Smooth muscle cell (in vitro differentiated cells): ENCODE measurements at regions not wholly inside any gene's neighbourhood (a gene's known extent, or its start where the extent isn't known, plus 50 kb on each side); places are given as distances from the start of the nearest gene placed in this dataset.

Source experiments
- DNase-seq: peaks from one replicate; lab custom pipeline; 2025; ENCODE audit not compliant: unreplicated experiment; lab: John Stamatoyannopoulos, UW
- H2AFZ ChIP-seq: fragments of 200-600 bp; sonication (generic); 2 replicates; pipeline ENCODE4 v1.6.0; 2016; ENCODE audit warnings: antibody characterized with exemption, low read depth, mild to moderate bottlenecking
- H3F3A ChIP-seq: fragments of 200-600 bp; sonication (generic); 2 replicates; pipeline ENCODE4 v1.6.0; 2017; ENCODE audit warnings: antibody characterized with exemption, low read depth
- H3K27ac ChIP-seq: fragments of 200-600 bp; sonication (generic); 2 replicates; pipeline ENCODE4 v1.5.1; 2016; ENCODE audit warnings: low read depth, mild to moderate bottlenecking
- H3K27me3 ChIP-seq: fragments of 200-600 bp; sonication (generic); 2 replicates; pipeline ENCODE4 v1.6.1; 2016; ENCODE audit warnings: low read depth, mild to moderate bottlenecking
- H3K36me3 ChIP-seq: fragments of 200-600 bp; sonication (generic); 2 replicates; pipeline ENCODE4 v1.5.1; 2016; ENCODE audit warnings: low read depth
- H3K4me1 ChIP-seq: fragments of 200-600 bp; sonication (generic); 2 replicates; pipeline ENCODE4 v1.5.1; 2016; ENCODE audit warnings: low read depth
- H3K4me2 ChIP-seq: fragments of 200-600 bp; sonication (generic); 2 replicates; pipeline ENCODE4 v1.6.0; 2016; ENCODE audit warnings: mild to moderate bottlenecking
- H3K4me3 ChIP-seq: fragments of 200-600 bp; sonication (generic); 2 replicates; pipeline ENCODE4 v1.5.1; 2016; ENCODE audit warnings: mild to moderate bottlenecking
- H3K79me2 ChIP-seq: fragments of 200-600 bp; sonication (generic); 2 replicates; pipeline ENCODE4 v1.6.0; 2016; ENCODE audit warnings: low read depth, mild to moderate bottlenecking
- H3K9ac ChIP-seq: fragments of 200-600 bp; sonication (generic); 2 replicates; pipeline ENCODE4 v1.6.0; 2016; ENCODE audit warnings: low read depth
- H3K9me3 ChIP-seq: fragments of 200-600 bp; sonication (generic); replicated peaks from 2 replicates; pipeline ENCODE4 v1.5.1; 2016; ENCODE audit warnings: low read depth
- H4K20me1 ChIP-seq: fragments of 200-600 bp; sonication (generic); 2 replicates; pipeline ENCODE4 v1.6.0; 2016; ENCODE audit warnings: low read depth
- CTCF ChIP-seq: fragments of 200-600 bp; sonication (generic); IDR thresholded peaks from 2 replicates; pipeline ENCODE4 v1.5.1; 2017; ENCODE audit warnings: borderline replicate concordance, mild to moderate bottlenecking, antibody characterized with exemption; ENCODE audit not compliant: insufficient read depth, poor library complexity, severe bottlenecking
- WGBS: methylation state at CpG from one replicate; pipeline ENCODE4 v1.1.7; 2016; ENCODE audit warnings: low lambda C conversion rate; 5-methylcytosine and 5-hydroxymethylcytosine counted together

- H3K9me3 ChIP-seq, result no peaks in the 10 kb centered on the region
- no peaks in the 10 kb centered on the region for H3K27me3 ChIP-seq
- no peak overlapping the region for H3K27ac ChIP-seq
- H2AFZ ChIP-seq, result no peak overlapping the region
- WGBS, result 40% methylated on average over 1 of the region's 1 CpG
- H4K20me1 ChIP-seq, result no peaks in the 10 kb centered on the region
- H3K36me3 ChIP-seq, result no peaks in the 10 kb centered on the region
- peaks cover 7% of the 10 kb centered on the region for H3F3A ChIP-seq
- no peaks in the 10 kb centered on the region for H3K79me2 ChIP-seq
- H3K4me1 ChIP-seq, result peaks cover 15% of the 10 kb centered on the region
- no peak for TF ChIP-seq CTCF
- no peak overlapping the region for H3K9ac ChIP-seq
- no peak overlapping the region for H3K4me2 ChIP-seq
- DNase-seq, result no peak
- H3K4me3 ChIP-seq, result no peak overlapping the region
These were observed 422.8 kb upstream of the NAALADL2 start for GRCh38 chr3:174436367-174436766.

- Histone ChIP-seq H4K20me1 (no peaks in the 10 kb centered on the region), H3K79me2 (no peaks in the 10 kb centered on the region), H3K27me3 (no peaks in the 10 kb centered on the region), H3K4me2 (peak overlapping the region; percentile 88), H3K36me3 (no peaks in the 10 kb centered on the region), H3K9ac (peak overlapping the region; percentile 87), H3K4me3 (peak overlapping the region; percentile 92), H3K4me1 (peaks cover 30% of the 10 kb centered on the region), H2AFZ (peak overlapping the region; percentile 76), H3K27ac (peak overlapping the region; percentile 95), H3K9me3 (no peaks in the 10 kb centered on the region), H3F3A (peaks cover 7% of the 10 kb centered on the region)
- DNase-seq, result no peak
- TF ChIP-seq CTCF, result no peak
- 44% methylated on average over 5 of the region's 5 CpGs for WGBS
These were observed 420.5 kb upstream of the NAALADL2 start for GRCh38 chr3:174438501-174439145.

- no peak for DNase-seq
- Histone ChIP-seq H3F3A (peaks cover 7% of the 10 kb centered on the region), H3K4me2 (peak overlapping the region; percentile 88), H3K9me3 (no peaks in the 10 kb centered on the region), H2AFZ (peak overlapping the region; percentile 76), H3K79me2 (no peaks in the 10 kb centered on the region), H3K4me1 (peaks cover 30% of the 10 kb centered on the region), H3K27me3 (no peaks in the 10 kb centered on the region), H3K9ac (peak overlapping the region; percentile 96), H3K27ac (peak overlapping the region; percentile 95), H3K4me3 (peak overlapping the region; percentile 92), H3K36me3 (no peaks in the 10 kb centered on the region), H4K20me1 (no peaks in the 10 kb centered on the region)
- WGBS, result 9% methylated on average over 12 of the region's 12 CpGs
- no peak for TF ChIP-seq CTCF
These were observed 419.5 kb upstream of the NAALADL2 start for GRCh38 chr3:174439331-174440252.
